ENCODE measurements at regions not wholly inside any gene's neighbourhood (a gene's known extent, or its start where the extent isn't known, plus 50 kb on each side); places are given as distances from the start of the nearest gene placed in this dataset.

- TF ChIP-seq, protein P1, sequence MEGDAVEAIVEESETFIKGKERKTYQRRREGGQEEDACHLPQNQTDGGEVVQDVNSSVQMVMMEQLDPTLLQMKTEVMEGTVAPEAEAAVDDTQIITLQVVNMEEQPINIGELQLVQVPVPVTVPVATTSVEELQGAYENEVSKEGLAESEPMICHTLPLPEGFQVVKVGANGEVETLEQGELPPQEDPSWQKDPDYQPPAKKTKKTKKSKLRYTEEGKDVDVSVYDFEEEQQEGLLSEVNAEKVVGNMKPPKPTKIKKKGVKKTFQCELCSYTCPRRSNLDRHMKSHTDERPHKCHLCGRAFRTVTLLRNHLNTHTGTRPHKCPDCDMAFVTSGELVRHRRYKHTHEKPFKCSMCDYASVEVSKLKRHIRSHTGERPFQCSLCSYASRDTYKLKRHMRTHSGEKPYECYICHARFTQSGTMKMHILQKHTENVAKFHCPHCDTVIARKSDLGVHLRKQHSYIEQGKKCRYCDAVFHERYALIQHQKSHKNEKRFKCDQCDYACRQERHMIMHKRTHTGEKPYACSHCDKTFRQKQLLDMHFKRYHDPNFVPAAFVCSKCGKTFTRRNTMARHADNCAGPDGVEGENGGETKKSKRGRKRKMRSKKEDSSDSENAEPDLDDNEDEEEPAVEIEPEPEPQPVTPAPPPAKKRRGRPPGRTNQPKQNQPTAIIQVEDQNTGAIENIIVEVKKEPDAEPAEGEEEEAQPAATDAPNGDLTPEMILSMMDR (IDR thresholded peaks at IDR 0.05), result no peak
- TF ChIP-seq POLR2A (IDR thresholded peaks at IDR 0.05), result no peak
Measured at GRCh38 chr3:70568626-70569025, 256.2 kb upstream of the MDFIC2 start.

Measured in Peyer's patch (tissue), 4 donors.